Stimulated activated CD8-positive, alpha-beta memory T cell treated with anti-CD3 and anti-CD28 coated beads, Interleukin-7, amount 100 ng/mL, for 1 hour (primary cell): ENCODE measurements at regions not wholly inside any gene's neighbourhood (a gene's known extent, or its start where the extent isn't known, plus 50 kb on each side); places are given as distances from the start of the nearest gene placed in this dataset.

Experiments used
- DNase-seq, 2 donors: peaks; one replicate each; pipeline ENCODE4 v3.0.0-alpha.2; 2020; ENCODE audit warnings: low read depth in 2 of 2

- DNase-seq, result no peak
Measured at GRCh38 chr2:173766537-173767289, 198.5 kb downstream of the SP3 start.

GRCh38 chr2:173770947-173771678 lies 194.1 kb downstream of the SP3 start:
- DNase-seq, result no peak

- DNase-seq, result no peak
Measured at GRCh38 chr2:173772205-173772604, 193.0 kb downstream of the SP3 start.

GRCh38 chr2:173773076-173773475 lies 192.1 kb downstream of the SP3 start:
- DNase-seq, result no peak

GRCh38 chr2:173775440-173775839 lies 189.7 kb downstream of the SP3 start:
- DNase-seq, result no peak

GRCh38 chr2:173782681-173783080 lies 182.5 kb downstream of the SP3 start:
- no peak for DNase-seq

GRCh38 chr2:173783382-173783781 lies 181.8 kb downstream of the SP3 start:
- DNase-seq, result no peak

GRCh38 chr2:173785813-173786212 lies 179.4 kb downstream of the SP3 start:
- no peak for DNase-seq

- DNase-seq, result no peak
Measured at GRCh38 chr2:173791502-173791901, 173.7 kb downstream of the SP3 start.

GRCh38 chr2:173792166-173792565 lies 173.0 kb downstream of the SP3 start:
- no peak for DNase-seq

- DNase-seq, result no peak
Measured at GRCh38 chr2:173792741-173793140, 172.4 kb downstream of the SP3 start.

GRCh38 chr2:173793709-173794565 lies 171.2 kb downstream of the SP3 start:
- no peak for DNase-seq

GRCh38 chr2:173797586-173798263 lies 167.4 kb downstream of the SP3 start:
- DNase-seq, result no peak

GRCh38 chr2:173802518-173802917 lies 162.7 kb downstream of the SP3 start:
- no peak for DNase-seq

GRCh38 chr2:173803449-173803848 lies 161.7 kb downstream of the SP3 start:
- DNase-seq, result no peak

- no peak for DNase-seq
Measured at GRCh38 chr2:173806761-173807160, 158.4 kb downstream of the SP3 start.

- no peak for DNase-seq
Measured at GRCh38 chr2:173808718-173809117, 156.5 kb downstream of the SP3 start.

GRCh38 chr2:173812321-173812720 lies 152.9 kb downstream of the SP3 start:
- DNase-seq, result no peak

GRCh38 chr2:173814306-173814705 lies 150.9 kb downstream of the SP3 start:
- DNase-seq, result no peak

GRCh38 chr2:173815772-173816171 lies 149.4 kb downstream of the SP3 start:
- DNase-seq, result no peak

GRCh38 chr2:173817582-173817981 lies 147.6 kb downstream of the SP3 start:
- DNase-seq, result no peak

- no peak for DNase-seq
Measured at GRCh38 chr2:173818285-173818684, 146.9 kb downstream of the SP3 start.
